Esophagus mucosa (tissue), 1 donor: ENCODE measurements at regions not wholly inside any gene's neighbourhood (a gene's known extent, or its start where the extent isn't known, plus 50 kb on each side); places are given as distances from the start of the nearest gene placed in this dataset.

ENCODE experiments used
- ATAC-seq: fragments of 200-7000 bp; cut with Tn5 transposase; one replicate; pipeline ENCODE4 v1.9.1; 2020
- donor health status: DM: yes; HTN: yes; CAD: no.

DNA sequence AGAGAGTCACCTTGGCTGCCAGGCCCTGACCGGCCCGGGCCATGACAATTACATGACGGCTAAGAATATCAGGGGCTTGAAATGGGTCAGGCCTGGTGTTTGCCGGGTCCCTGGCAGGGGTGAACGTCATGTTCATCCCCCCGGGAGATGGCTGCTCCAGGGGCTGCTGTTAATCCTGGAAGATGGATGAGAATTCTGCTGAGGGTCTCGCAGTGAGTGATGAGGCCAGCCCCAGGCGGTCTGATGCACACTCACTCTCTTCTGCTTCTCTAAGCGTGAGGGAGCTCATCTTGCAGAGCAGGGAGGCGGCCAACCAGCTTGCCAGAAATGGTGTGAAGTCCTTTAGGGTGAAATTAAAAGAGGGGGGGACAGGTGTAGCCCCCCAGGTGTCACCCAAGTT is 101.3 kb upstream of the ANO1 start:
- no peak for ATAC-seq

DNA sequence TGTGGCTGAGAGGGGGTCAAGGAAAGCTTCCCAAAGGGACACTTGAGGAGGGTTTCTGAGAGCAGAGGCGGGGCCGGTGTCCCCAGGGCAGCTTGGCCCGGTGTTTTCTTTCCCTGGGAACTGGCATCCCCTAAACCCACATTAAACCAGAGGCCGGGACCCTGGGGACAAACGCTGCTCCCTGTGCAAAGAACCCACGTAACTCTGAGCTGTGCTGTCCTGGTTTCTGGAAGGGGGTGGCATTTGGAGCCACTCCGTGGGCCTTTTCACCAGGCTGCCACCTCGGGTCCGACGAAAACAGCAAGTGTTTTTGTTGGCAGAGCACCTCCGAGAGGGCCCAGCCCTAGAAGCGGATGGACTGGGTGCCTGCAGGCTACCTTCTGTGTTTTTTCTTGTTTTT is 100.2 kb upstream of the ANO1 start:
- no peak for ATAC-seq

DNA sequence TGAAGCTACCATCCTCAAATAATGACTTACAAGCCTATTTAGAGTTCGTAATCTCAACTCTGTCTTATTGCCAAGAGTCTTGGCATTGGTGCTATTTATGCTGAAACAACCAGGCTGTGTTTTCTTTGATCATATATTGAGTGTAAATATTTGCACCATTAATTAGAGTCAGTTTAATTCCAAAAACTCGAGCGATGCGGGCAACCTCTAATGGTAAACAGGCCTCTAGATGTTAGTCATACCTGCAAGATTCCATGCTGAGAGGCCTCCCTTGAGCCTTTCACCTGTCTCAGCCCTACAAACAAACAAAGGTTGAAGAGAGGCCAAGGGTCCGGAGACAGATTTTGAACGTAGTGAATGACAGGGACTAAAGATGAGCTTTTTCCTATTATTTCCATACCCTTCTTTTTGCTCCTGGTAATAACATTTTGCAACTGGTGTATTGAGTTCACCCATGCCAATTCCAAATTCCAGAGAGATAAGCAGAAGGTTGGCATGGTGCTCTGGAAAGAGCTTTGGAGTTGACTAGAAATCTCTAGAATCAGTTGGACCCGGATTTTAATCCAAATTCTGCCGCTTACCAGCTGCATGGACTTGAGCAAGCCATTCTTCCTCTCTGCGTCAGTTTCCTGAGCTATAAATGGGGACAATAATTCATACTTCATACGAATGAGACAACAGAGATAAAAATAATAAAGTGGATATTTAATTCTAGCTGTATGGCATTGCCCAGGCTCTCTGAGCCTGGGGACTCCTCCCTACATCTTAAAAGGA is 99.1 kb upstream of the ANO1 start:
- ATAC-seq, result no peak

DNA sequence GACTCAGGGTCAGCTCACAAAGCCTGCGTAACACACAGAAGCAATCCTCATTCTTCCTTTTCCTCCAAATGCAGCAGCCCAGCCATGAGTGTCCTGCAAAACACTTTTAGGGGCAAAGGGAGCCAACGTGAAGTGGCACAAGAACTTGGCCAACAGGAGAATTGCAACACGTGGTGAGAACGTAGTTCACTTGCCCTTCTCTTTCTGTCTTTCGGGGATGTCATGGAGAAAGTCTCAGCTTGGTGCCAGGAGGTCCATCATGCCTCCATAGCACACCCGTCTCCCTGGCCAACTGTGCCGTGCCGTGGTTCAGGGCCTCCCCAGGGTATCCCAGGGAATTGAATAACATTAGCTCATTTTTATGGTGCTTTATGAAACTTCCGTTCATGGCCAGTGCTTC is 98.5 kb upstream of the ANO1 start:
- ATAC-seq, result no peak

DNA sequence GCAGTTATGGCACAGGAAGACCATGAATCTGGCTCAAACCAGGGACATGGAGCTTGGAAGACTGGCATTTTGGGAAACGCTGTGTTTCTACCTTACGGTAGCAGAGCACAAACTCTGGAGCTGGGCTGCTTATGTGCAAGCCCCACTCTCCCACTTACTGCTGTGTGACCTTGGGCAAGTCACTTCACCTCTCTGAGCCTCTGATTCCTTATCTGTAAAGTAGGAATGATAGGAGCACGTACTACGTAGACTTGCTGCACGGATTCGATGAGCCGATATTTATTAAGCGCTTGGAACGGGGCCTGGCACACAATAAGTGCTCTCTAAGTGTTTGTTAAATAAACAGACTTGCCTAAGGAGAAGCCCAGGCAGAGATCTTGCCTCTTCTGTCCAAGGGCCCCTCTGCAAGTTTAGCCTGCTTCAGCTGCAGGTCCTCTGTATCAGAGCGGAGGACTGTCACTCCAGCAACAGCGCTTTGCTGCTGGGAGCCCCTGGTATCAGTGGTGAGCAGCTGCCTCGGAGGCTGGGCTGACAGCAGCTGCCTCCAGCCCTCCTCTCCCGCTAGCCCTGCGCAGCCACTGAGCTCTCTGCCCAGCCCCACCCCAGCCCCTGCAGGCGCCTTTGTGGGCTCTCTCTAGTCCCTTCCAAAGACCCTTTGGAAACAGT is 96.9 kb upstream of the ANO1 start:
- no peak for ATAC-seq

DNA sequence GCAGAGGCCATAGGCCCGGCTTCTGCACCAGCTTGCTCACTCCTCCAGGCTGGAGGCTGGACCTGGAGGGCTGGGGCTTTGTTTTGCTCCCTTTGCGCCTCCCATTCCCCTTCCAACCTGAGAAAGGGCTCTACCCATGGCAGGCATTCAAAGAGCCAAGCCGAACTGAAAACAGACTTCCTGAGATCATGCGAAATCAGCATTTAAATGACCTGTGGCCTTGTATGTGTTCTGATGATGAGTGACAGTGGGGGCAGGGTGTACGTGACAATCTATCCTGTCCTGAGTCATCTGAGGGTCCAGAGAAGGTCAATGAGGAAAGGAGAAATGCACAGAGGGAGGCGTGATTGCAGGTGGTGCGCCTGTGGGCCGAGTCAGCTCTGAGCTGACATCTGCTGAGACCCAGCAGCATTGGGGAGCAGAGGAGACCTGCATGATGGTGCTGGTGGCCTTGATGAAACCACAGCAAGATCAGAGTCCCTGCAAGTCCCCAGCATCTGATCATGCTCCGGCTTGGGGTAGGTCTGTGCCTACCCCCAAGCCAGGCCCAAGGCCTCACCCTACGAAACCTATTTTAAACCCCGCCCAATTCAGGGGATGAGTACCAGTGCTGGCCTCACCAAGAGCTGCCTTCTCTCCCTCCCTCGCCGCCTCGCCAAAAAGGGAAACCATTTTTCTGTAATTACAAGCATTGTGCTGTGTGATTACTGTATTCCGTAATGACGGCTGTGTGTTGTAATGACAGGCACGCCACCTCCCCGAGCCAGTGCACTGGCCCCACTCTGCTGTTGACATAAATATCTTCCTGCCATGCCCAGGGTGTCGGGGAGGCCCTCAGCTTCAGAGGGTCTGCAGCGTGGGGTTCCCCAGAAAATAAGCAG is 95.2 kb upstream of the ANO1 start:
- no peak for ATAC-seq

DNA sequence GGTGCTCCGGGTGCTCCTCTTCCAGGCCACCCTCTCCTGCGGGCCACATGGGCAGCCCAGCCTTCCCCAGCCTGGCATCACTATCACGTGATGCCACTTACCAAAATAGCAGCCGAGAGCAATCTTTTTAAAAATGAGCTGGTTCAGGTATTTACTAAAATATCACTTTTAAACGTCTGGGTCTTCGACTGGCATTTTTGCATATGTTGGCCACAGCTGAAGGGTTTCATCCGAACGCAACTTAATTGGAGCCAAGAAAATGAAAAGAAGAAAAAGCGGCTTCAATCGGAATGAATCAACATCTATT is 94.6 kb upstream of the ANO1 start:
- ATAC-seq, result no peak

DNA sequence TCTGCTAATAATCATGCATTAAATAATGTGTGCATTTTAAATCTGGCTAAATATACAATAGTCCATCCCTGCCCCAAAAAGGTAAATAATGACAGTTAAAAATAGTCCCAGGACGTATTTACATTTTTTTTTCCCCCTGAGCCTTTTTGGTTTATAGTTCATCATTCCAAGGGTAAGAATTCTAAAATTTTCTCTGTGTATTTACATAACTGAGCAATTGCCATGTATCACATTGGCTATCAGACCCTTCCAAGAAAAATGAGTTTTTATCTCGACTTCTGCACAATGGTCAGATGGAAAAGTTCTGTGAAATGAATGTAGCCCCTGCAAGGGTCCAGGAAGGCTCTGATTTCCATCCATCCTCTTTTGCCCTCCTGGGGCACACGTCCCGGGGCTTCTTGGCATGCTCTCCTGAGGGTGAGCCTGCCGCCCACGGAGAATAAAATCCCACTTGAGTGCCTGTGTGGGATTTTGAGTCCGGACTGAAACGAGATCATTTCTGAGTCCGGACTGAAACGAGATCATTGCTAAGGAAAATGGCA is 94.1 kb upstream of the ANO1 start:
- ATAC-seq, result no peak

DNA sequence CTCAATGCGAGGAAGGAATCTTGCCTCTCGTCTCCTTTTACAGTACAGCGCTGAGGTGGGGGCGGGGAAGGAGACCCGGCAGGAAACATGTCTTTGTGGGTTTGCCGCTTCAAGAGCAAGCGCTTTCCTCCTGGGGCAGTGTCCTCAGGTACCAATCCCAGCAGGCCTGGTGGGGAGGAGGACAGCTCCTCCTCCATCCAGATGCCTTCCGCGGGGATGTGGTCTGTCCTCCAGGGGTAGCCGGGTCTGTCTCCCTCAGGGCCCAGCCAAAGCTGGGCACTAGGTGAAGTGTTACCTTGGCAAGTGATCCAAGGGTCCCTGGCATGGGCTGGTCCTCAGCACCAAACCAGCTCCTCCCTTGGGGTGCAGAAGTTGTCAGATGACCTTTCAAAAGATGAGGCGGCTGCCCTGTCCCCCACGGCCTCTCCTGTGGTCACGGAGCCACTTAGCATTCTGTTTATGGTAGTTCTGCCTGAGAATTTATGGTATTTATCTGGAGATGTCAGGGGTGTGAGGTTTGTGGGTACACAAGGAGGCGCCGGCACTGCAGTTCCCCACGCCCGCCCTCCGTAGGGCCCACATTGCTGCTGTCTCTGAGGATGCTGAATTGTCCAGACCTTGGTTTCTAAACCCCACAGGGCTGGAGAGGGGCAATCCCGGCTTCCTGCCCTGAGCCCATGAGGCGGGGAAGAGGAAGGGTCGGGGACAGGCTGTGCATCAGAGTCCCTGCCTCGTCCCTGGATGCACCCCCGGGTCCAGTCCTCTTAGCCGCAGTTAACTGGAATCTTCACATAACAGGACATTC is 93.5 kb upstream of the ANO1 start:
- ATAC-seq, result no peak

DNA sequence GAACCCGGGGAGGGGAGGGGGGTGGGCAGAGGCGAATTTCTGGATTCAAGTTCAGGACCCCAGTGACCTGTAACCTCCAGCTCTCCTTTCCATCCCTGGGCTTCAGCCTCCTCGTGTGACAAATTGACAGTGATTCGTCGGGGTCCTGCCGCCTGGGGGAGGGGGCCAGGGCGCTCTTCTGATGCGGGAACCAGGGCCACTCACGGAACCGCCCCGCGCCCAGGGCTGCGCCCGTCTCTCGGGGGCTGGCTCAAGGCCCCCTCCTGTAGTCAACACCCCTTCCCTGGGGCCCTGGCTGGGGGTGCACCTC is 92.8 kb upstream of the ANO1 start:
- ATAC-seq, result no peak

DNA sequence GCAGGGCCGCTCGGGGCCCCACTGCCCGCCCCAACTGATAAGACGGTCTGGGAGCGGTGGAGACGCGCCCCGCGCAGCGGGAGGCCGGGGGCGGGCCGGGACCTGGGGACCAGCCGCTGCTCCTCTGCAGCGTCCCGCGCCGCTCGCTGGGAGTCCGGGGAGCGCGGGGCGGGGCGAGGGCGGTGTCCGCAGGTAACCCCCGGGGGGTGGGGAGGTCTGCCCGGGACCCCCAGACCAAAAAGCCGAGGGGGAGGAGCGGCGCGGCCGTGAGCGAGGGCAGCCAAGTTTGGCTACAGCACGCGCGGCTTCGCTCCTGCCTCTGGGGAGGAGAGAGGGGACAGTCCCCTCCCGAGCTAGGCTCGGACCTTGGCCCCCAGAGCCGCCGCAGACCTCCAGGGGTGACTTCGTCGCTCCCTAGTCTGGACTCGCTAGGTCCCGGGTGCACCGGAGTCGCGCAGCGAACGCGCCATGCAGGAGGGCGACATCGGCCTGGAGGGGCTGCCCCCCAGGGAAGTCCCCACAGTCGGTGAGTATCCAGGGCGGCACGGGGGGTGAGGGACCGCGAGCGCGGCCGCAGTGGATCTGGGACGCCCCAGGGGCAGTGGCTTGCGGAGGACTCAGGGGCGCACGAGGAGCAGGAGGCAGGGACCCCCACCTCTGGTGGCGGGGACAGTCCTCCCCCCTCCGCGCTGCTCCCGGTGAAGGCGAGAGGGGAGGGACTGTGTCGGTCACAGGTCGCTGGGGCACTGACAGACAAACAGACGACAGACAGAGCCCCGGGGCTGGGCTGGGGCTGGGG is 92.3 kb upstream of the ANO1 start:
- no peak for ATAC-seq

DNA sequence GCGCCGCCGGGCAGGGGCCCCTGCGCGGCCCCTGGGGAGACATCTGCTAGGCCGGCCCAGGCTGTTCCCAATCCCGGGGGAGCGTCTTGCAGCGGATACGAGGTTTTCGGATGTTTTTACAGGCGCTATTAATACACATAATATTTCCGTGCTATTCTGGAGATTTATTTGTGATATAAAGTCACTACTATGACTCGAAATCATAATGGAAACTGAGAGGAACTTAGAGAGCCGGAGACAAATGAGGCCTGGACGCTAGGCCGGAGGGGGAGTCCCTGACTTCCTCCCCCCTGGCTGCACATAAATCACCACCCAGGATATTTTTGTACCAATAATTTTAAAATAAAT is 91.7 kb upstream of the ANO1 start:
- ATAC-seq, result no peak

DNA sequence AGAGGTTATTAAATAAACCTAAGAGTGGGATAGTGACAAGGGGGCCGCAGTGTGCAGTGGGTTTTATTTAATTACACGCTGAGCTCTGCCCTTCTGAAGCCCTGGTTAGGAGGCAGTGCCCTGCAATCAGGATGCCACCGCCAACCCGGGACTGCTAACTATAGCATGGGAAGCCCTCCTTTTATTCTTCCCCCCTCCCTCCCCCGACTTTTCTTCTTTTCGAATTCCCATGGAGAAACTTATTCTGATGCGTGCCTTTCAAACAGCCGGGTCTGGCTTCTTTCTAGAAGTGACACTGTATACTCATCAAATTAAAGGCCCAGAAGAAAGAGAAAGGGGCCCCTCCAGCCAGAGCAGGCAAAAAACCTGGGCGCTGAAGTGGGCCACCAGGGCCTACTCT is 91.3 kb upstream of the ANO1 start:
- no peak for ATAC-seq

DNA sequence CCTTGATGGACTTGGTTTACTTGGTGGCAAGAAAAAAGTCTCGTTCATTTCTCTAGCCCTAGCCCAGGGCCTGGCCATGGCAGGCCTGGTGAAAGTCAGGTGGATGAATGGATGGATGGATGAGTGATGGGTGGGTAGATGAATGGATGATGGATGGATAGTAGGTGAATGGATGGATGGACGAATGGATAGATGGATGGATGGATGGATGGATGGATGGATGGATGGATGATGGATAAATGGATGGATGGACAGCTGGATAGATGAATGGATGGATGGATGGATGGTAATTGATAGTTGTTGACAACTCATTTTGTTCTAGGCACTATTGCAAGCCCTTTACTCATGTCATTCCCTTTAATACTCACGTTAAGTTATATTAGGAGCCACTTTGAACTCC is 86.1 kb upstream of the ANO1 start:
- no peak for ATAC-seq

DNA sequence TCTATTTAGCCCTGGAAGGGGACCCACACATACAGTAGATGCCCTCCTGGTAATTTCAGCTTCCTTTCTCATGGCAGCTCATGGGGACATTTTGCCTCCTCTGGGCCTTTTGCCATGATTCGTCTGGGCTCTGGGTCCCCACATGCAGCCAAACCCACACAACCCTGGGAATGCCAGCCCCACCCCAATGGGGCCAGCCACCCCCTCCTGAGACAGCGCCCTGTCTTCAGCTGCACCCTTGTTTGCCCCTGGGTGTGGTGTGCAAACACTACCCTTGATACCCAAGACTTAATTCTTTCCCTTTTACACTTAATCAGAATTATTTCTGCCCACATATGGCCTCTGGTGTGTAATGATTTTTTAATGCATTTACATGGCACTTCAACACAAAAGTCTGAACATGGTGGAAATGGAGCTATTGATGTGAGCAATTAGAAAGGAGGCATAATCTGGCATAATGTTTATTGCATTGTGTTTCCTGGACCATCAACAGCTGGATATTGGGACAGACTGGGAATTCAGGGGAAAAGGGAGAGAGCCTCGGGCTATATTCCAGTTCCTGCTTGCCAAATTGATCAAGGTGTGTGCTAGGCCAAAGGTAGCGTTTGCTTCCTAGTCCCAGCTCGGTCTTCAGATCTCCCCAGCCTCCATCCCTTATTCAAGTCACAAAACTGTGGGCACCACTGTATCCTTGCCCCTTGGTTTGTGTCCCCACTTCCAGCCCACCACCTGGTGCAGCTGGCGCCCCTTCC is 85.0 kb upstream of the ANO1 start:
- no peak for ATAC-seq

DNA sequence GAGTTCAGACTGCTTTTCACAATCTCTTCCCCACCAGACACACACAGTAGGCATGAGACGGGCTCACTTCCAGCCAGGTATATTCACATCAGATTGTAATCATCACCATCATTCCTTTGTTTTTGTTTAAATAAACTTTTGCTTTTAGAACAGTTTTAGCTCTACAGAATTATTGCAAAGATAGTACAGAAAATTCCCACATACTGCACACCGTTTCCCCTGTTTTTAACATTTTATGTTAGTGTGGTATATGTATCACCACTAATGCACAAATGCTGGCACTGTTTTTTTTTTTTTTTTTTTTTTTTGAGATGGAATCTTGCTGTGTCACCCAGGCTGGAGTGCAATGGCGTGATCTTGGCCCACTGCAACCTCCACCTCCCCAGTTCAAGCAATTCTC is 83.3 kb upstream of the ANO1 start:
- no peak for ATAC-seq

DNA sequence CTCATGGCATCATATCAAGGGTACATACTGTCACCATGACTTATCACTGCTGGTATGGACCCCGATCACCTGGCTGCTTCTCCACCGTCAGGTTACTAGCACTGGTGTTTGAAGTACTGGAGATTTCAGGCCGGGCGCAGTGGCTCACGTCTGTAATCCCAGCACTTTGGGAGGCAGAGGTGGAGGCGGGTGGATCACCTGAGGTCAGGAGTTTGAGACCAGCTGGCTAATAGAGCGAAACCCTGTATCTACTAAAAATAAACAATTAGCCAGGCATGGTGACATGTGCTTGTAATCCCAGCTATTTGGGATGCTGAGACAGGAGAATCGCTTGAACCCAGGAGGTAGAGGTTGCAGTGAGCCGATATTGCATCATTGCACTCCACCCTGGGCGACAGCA is 82.4 kb upstream of the ANO1 start:
- ATAC-seq, result no peak

DNA sequence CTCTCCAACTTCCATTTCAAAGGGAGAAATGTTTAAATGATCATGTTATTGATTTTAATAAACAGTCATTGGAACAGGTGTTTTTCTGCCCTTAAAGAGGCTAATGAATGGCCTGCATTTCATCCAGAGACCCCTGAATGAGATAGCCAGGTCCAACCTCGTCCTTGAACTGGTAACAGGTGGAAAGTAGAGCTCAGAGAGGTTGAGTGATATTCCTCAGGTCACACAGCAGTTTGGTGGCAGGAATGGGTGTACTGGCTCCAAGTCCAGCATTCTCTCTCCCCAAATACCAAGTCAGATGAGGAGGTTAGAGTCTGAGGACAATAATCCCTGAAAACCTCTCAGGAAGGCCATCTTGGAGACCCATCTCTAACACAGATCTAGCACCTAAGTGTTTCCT is 81.7 kb upstream of the ANO1 start:
- no peak for ATAC-seq

DNA sequence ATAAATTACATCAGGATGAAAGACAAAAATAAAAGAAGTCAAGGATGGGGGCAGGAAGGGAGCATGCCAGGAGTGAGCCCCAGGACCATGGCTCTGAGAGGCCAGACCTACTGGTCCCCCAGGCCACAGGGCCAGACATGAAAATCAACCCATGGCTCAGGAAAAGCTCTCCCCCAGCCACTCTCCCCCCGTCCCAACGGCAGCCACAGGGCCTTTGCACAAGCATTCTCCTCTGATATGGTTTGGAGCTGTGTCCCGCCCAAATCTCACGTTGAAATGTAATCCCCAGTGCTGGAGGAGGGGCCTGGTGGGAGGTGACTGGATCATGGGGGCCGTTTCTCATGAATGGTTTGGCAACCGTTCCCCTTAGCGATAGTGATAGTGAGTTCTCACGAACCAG is 80.8 kb upstream of the ANO1 start:
- no peak for ATAC-seq

DNA sequence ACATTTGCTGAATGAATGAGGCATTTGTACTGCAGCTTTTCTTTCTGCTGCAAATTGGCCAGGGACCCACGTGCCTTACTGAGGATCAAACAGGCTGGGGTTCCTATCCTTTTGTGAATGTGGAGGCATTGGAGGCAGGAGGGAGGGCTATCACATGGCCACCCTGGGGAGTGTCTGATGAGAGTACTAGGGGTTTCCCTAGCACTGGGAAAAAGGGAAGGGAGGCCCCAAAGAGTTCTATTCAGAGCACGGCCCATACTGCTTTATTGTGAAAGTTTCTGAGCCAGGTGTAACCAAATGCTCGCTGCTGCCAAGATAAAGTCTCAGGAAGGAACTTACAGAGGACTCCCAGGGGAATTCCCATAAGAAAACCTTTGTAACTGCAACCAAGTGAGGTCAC is 78.4 kb upstream of the ANO1 start:
- no peak for ATAC-seq

DNA sequence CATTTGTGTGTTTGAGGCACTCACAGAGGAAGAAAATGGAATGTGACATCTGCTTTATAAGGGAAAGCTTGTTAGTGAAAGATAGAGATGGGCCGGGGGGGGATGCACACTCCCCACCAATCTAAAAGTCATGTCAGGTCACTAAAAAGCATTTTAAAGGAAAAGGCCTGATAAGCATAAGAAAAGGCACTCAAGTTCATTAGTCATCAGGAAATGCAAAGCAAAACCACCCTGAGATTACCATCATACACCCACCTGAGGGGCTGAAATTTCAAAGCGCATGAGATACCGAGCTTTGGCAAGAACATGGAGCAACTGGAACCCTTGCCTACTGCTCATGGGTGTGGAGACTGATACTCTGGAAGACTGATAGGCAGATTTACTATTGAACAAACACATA is 77.9 kb upstream of the ANO1 start:
- ATAC-seq, result no peak
